Activated gamma-delta T cell (primary cell): ENCODE measurements at regions not wholly inside any gene's neighbourhood (a gene's known extent, or its start where the extent isn't known, plus 50 kb on each side); places are given as distances from the start of the nearest gene placed in this dataset.

Experiments
- DNase-seq: peaks from one replicate; lab custom pipeline; 2025; lab: John Stamatoyannopoulos, UW

- DNase-seq, result no peak
Measured at GRCh38 chr11:45554230-45554967, 111.0 kb downstream of the CHST1 start.

- no peak for DNase-seq
Measured at GRCh38 chr11:45553383-45553936, 112.0 kb downstream of the CHST1 start.

GRCh38 chr11:45551191-45551713 lies 114.2 kb downstream of the CHST1 start:
- DNase-seq, result no peak

- DNase-seq, result no peak
Measured at GRCh38 chr11:45549257-45549656, 116.2 kb downstream of the CHST1 start.

GRCh38 chr11:45546366-45546765 lies 119.1 kb downstream of the CHST1 start:
- DNase-seq, result no peak

- DNase-seq, result no peak
Measured at GRCh38 chr11:45544826-45545225, 120.6 kb downstream of the CHST1 start.

GRCh38 chr11:45543808-45544422 lies 121.5 kb downstream of the CHST1 start:
- no peak for DNase-seq

- DNase-seq, result no peak
Measured at GRCh38 chr11:45543081-45543480, 122.3 kb downstream of the CHST1 start.

GRCh38 chr11:45541693-45542434 lies 123.6 kb downstream of the CHST1 start:
- DNase-seq, result no peak

GRCh38 chr11:45538939-45539338 lies 126.5 kb downstream of the CHST1 start:
- DNase-seq, result no peak

- no peak for DNase-seq
Measured at GRCh38 chr11:45538363-45538762, 127.1 kb downstream of the CHST1 start.

- no peak for DNase-seq
Measured at GRCh38 chr11:45537614-45538013, 127.8 kb downstream of the CHST1 start.

- DNase-seq, result no peak
Measured at GRCh38 chr11:45535033-45535432, 130.4 kb downstream of the CHST1 start.

GRCh38 chr11:45534132-45534531 lies 131.3 kb downstream of the CHST1 start:
- no peak for DNase-seq

GRCh38 chr11:45532546-45532945 lies 132.9 kb downstream of the CHST1 start:
- DNase-seq, result no peak

- DNase-seq, result no peak
Measured at GRCh38 chr11:45530776-45531175, 134.6 kb downstream of the CHST1 start.

- DNase-seq, result no peak
Measured at GRCh38 chr11:45530111-45530510, 135.3 kb downstream of the CHST1 start.

- DNase-seq, result no peak
Measured at GRCh38 chr11:45528435-45528834, 137.0 kb downstream of the CHST1 start.

GRCh38 chr11:45527898-45528297 lies 137.5 kb downstream of the CHST1 start:
- DNase-seq, result no peak

GRCh38 chr11:45525393-45525792 lies 140.0 kb downstream of the CHST1 start:
- DNase-seq, result no peak

- DNase-seq, result no peak
Measured at GRCh38 chr11:45523760-45524159, 141.7 kb downstream of the CHST1 start.

GRCh38 chr11:45518833-45519535 lies 146.4 kb downstream of the CHST1 start:
- no peak for DNase-seq
